CD14-positive monocyte (primary cell): ENCODE measurements at regions not wholly inside any gene's neighbourhood (a gene's known extent, or its start where the extent isn't known, plus 50 kb on each side); places are given as distances from the start of the nearest gene placed in this dataset.

Experiments used
- DNase-seq, 3 donors: peaks; one replicate each; pipeline ENCODE4 v3.0.0-alpha.2; 2011 to 2022
- H2AFZ ChIP-seq: 2 replicates; pipeline ENCODE4 v1.6.0; 2012; ENCODE audit warnings: mild to moderate bottlenecking, low read depth, low read length, inconsistent platforms; ENCODE audit not compliant: insufficient read depth, poor library complexity, severe bottlenecking
- H3K27ac ChIP-seq, 2 donors: 1 replicate in 1 of 2; 2 replicates in 1 of 2; pipeline ENCODE4 v1.5.1; 2012 to 2013; ENCODE audit warnings: low read length in 2 of 2, control low read depth in 1 of 2, inconsistent platforms in 1 of 2, low read depth in 1 of 2, mild to moderate bottlenecking in 1 of 2
- H3K27me3 ChIP-seq, 2 donors: one replicate each; pipeline versions ENCODE4 v1.6.0 to v1.6.1; 2011 to 2013; ENCODE audit warnings: low read length in 2 of 2; ENCODE audit not compliant: control insufficient read depth in 2 of 2, insufficient read depth in 2 of 2
- H3K36me3 ChIP-seq, 2 donors: replicated peaks in 1 of 2; 1 replicate in 1 of 2; 2 replicates in 1 of 2; pipeline versions ENCODE4 v1.5.1 to v1.6.1; 2012 to 2013; ENCODE audit warnings: low read length in 2 of 2, control low read depth in 1 of 2, inconsistent platforms in 1 of 2, mild to moderate bottlenecking in 1 of 2; ENCODE audit not compliant: insufficient read depth in 2 of 2, control insufficient read depth in 1 of 2
- H3K4me1 ChIP-seq, 2 donors: 1 replicate in 1 of 2; 2 replicates in 1 of 2; pipeline versions ENCODE4 v1.5.1 to v1.6.1; 2012 to 2013; ENCODE audit warnings: low read length in 2 of 2, control low read depth in 1 of 2, inconsistent platforms in 1 of 2, mild to moderate bottlenecking in 1 of 2, moderate library complexity in 1 of 2; ENCODE audit not compliant: insufficient read depth in 2 of 2, control insufficient read depth in 1 of 2
- H3K4me2 ChIP-seq: replicated peaks from 2 replicates; pipeline ENCODE3; 2012; ENCODE audit warnings: low read length, moderate library complexity, mild to moderate bottlenecking; ENCODE audit not compliant: poor library complexity, severe bottlenecking; ENCODE audit errors: extremely low read depth
- H3K4me3 ChIP-seq, 3 experiments: fragments of 200-600 bp in 1 of 3; sonication (generic) in 1 of 3; replicated peaks in 1 of 3; 1 replicate in 2 of 3; 2 replicates in 1 of 3; pipeline ENCODE4 v1.5.1; 2011 to 2013; ENCODE audit warnings: low read length in 3 of 3, mild to moderate bottlenecking in 3 of 3, control low read depth in 2 of 3, low read depth in 2 of 3, inconsistent platforms in 1 of 3, moderate library complexity in 1 of 3
- H3K79me2 ChIP-seq: 2 replicates; pipeline ENCODE4 v1.6.0; 2012; ENCODE audit warnings: mild to moderate bottlenecking, control low read depth, inconsistent platforms, low read length, moderate library complexity; ENCODE audit not compliant: insufficient read depth
- H3K9ac ChIP-seq: 2 replicates; pipeline ENCODE4 v1.6.0; 2017; ENCODE audit warnings: low read length, mild to moderate bottlenecking; ENCODE audit not compliant: insufficient read depth, poor library complexity, severe bottlenecking
- H3K9me3 ChIP-seq, 2 donors: replicated peaks in 1 of 2; 1 replicate in 1 of 2; 2 replicates in 1 of 2; pipeline versions ENCODE4 v1.5.1 to v1.6.1; 2012 to 2013; ENCODE audit warnings: low read length in 2 of 2, control low read depth in 1 of 2; ENCODE audit not compliant: control insufficient read depth in 1 of 2, insufficient read depth in 1 of 2
- H4K20me1 ChIP-seq: 2 replicates; pipeline ENCODE4 v1.6.0; 2012; ENCODE audit warnings: mild to moderate bottlenecking, low read length, control low read depth, moderate library complexity; ENCODE audit not compliant: insufficient read depth
- H3K27ac Mint-ChIP-seq, 7 donors: one replicate each; pipeline ENCODE4 v1.8.0; 2020; ENCODE audit warnings: mild to moderate bottlenecking in 7 of 7, mixed read lengths in 7 of 7, moderate library complexity in 6 of 7, inconsistent platforms in 2 of 7
- H3K27me3 Mint-ChIP-seq, 3 donors: one replicate each; pipeline ENCODE4 v1.8.0; 2021 to 2022; ENCODE audit warnings: low read depth in 3 of 3, mild to moderate bottlenecking in 3 of 3, mixed read lengths in 3 of 3, moderate library complexity in 3 of 3, inconsistent platforms in 1 of 3
- H3K36me3 Mint-ChIP-seq, 2 donors: one replicate each; pipeline ENCODE4 v1.8.0; 2020; ENCODE audit warnings: mixed read lengths in 2 of 2, inconsistent platforms in 1 of 2, mild to moderate bottlenecking in 1 of 2
- H3K4me1 Mint-ChIP-seq: one replicate; pipeline ENCODE4 v1.8.0; 2020; ENCODE audit warnings: mild to moderate bottlenecking, mixed read lengths
- H3K4me3 Mint-ChIP-seq, 2 donors: one replicate each; pipeline ENCODE4 v1.8.0; 2020; ENCODE audit warnings: mild to moderate bottlenecking in 2 of 2, mixed read lengths in 2 of 2, moderate library complexity in 1 of 2
- H3K9me3 Mint-ChIP-seq, 7 donors: one replicate each; pipeline ENCODE4 v1.8.0; 2020 to 2022; ENCODE audit warnings: mixed read lengths in 7 of 7, mild to moderate bottlenecking in 6 of 7, moderate library complexity in 6 of 7, inconsistent platforms in 2 of 7
- CTCF ChIP-seq: fragments of 200-600 bp; IDR thresholded peaks from one replicate; pipeline ENCODE4 v1.8.0; 2022; ENCODE audit warnings: antibody characterized with exemption, mild to moderate bottlenecking
- WGBS: methylation state at CpG from one replicate; pipeline ENCODE4 v1.1.5; 2013; ENCODE audit warnings: missing lambda C conversion rate; ENCODE audit not compliant: insufficient coverage; 5-methylcytosine and 5-hydroxymethylcytosine counted together
- intact Hi-C, 2 donors: fragments of 100-400 bp; cut with micrococcal nuclease; formaldehyde crosslinking; loops; one replicate each; pipeline versions ENCODE4 v1.15.0 to v1.15.1; 2023

- H3K9me3 Mint-ChIP-seq = peaks cover 0 to 4% (median 2%) of the 10 kb centered on the region in 7 donors
- no peaks in the 10 kb centered on the region for H3K4me1 Mint-ChIP-seq
- no peaks in the 10 kb centered on the region for H3K36me3 ChIP-seq
- no peaks in the 10 kb centered on the region for H3K9me3 ChIP-seq
- no peak for TF ChIP-seq CTCF
- 92% methylated on average over 2 of the region's 6 CpGs for WGBS
- H3K27me3 Mint-ChIP-seq = peaks cover 0 to 8% (median 4%) of the 10 kb centered on the region in 3 donors
- intact Hi-C loops = no loop called here
- peak overlapping the region in 2 of 7 donors; percentile 3 to 42 for H3K27ac Mint-ChIP-seq
- no peaks in the 10 kb centered on the region for H3K79me2 ChIP-seq
- no peak overlapping the region for H3K4me3 Mint-ChIP-seq
- H3K4me3 ChIP-seq = no peak overlapping the region
- H3K27me3 ChIP-seq = no peaks in the 10 kb centered on the region
- H3K36me3 Mint-ChIP-seq = no peaks in the 10 kb centered on the region
- no peaks in the 10 kb centered on the region for H3K4me1 ChIP-seq
- H3K4me2 ChIP-seq = no peak overlapping the region
- DNase-seq = no peak
- no peak overlapping the region for H2AFZ ChIP-seq
- H4K20me1 ChIP-seq = no peaks in the 10 kb centered on the region
- no peak overlapping the region for H3K9ac ChIP-seq
- H3K27ac ChIP-seq = no peak overlapping the region
Observed at GRCh38 chr15:29903785-29904464, 81.7 kb upstream of the TJP1 start.

- no peak for TF ChIP-seq CTCF
- Mint-ChIP-seq H3K36me3 (no peaks in the 10 kb centered on the region), H3K27ac (no peak overlapping the region), H3K4me1 (no peaks in the 10 kb centered on the region), H3K9me3 (peaks cover 0 to 4% (median 2%) of the 10 kb centered on the region in 7 donors), H3K27me3 (peaks cover 0 to 8% (median 4%) of the 10 kb centered on the region in 3 donors), H3K4me3 (no peak overlapping the region)
- intact Hi-C loops = no loop called here
- Histone ChIP-seq H3K27ac (no peak overlapping the region), H4K20me1 (no peaks in the 10 kb centered on the region), H2AFZ (no peak overlapping the region), H3K79me2 (no peaks in the 10 kb centered on the region), H3K9me3 (no peaks in the 10 kb centered on the region), H3K36me3 (no peaks in the 10 kb centered on the region), H3K4me1 (no peaks in the 10 kb centered on the region), H3K4me2 (no peak overlapping the region), H3K9ac (no peak overlapping the region), H3K27me3 (no peaks in the 10 kb centered on the region), H3K4me3 (no peak overlapping the region)
- DNase-seq = no peak
- WGBS = no CpG with 5 or more reads among the region's 2 CpGs
Observed at GRCh38 chr15:29903028-29903427, 80.8 kb upstream of the TJP1 start.
